Body of pancreas (tissue), 4 donors: ENCODE measurements at regions not wholly inside any gene's neighbourhood (a gene's known extent, or its start where the extent isn't known, plus 50 kb on each side); places are given as distances from the start of the nearest gene placed in this dataset.

Source experiments
- ATAC-seq: fragments of 150-250 bp; one replicate; pipeline ENCODE4 v1.9.1; 2016
- DNase-seq, 4 donors: peaks; one replicate each; pipeline ENCODE4 v3.0.0-alpha.2; 2019
- H3K27ac ChIP-seq, 4 donors: fragments of 200-600 bp; sonication (generic); 1 replicate in 3 of 4; 2 replicates in 1 of 4; pipeline versions ENCODE4 v1.5.1 to v1.6.1; 2016 to 2019; ENCODE audit warnings: mild to moderate bottlenecking in 1 of 4, mixed read lengths in 1 of 4, moderate library complexity in 1 of 4
- H3K27me3 ChIP-seq, 2 donors: fragments of 200-600 bp; sonication (generic); one replicate each; pipeline ENCODE4 v1.6.0; 2016; ENCODE audit warnings: mild to moderate bottlenecking in 1 of 2
- H3K36me3 ChIP-seq, 2 donors: fragments of 200-600 bp; sonication (generic); replicated peaks in 1 of 2; 2 replicates each; pipeline ENCODE4 v1.5.1; 2016; ENCODE audit warnings: low read depth in 2 of 2; ENCODE audit not compliant: insufficient read depth in 1 of 2
- H3K4me1 ChIP-seq: fragments of 200-600 bp; sonication (generic); one replicate; pipeline ENCODE4 v1.6.0; 2016
- H3K4me3 ChIP-seq, 2 donors: fragments of 200-600 bp; sonication (generic); 1 replicate in 1 of 2; 2 replicates in 1 of 2; pipeline ENCODE4 v1.5.1; 2016 to 2019
- H3K9me3 ChIP-seq, 3 donors: fragments of 200-600 bp; sonication (generic); 1 replicate in 2 of 3; 2 replicates in 1 of 3; pipeline ENCODE4 v1.5.1; 2016
- POLR2A ChIP-seq, 3 donors: fragments of 450-650 bp; IDR thresholded peaks; one replicate each; pipeline ENCODE4 v1.6.1; 2016; ENCODE audit warnings: antibody characterized with exemption in 3 of 3, mild to moderate bottlenecking in 2 of 3
- WGBS, 2 donors: methylation state at CpG; one replicate each; pipeline ENCODE4 v1.1.5; 2017; 5-methylcytosine and 5-hydroxymethylcytosine counted together
- intact Hi-C: fragments of 100-400 bp; cut with DNase I; formaldehyde crosslinking; loops from one replicate; pipeline ENCODE4 v1.15.1; 2023
- TF ChIP-seq, protein P1 (sequence below), 7 experiments: fragments of 450-650 bp in 4 of 7; fragments of 200-600 bp in 3 of 7; sonication (generic) in 3 of 7; IDR thresholded peaks; one replicate each; pipeline ENCODE4 v1.5.1; 2016 to 2019; ENCODE audit warnings: antibody characterized with exemption in 7 of 7

DNA sequence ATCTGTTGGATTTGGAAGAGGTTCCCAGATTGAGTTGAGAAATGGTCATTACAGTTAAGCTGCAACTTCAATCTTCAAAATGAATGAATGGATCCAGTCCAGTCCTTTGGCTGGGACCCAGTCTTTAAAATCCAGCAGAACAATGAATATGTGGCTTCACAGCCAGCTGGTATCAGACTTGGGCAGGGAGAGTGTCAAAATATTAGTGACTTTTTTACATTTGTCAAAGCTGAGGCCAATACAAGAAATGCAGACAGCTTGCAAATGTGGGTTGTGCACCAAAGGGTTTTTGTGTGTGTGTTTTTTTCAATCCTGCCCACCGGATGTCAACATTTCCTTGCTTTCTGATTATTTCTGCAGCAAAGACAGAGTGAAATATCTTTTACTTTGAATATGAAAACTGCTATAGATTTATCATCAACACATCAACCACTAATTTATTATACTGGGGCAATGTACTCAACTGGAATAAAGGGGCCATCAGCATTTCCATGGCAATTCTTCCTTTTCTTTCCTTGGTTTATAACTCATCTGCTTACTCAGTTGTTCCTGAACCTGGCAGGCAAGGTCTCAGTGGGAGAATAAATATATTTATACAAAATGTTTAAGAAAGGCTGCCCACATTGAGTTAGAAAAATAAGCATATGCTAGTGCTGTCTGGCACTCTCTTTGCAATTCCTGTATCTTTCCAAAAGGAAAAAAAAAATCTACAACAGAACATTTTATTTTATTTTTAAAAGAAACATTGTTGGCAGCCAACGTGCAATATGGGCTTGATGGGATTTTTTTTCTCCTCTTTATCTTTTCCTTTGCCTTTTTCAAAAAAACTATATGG lies 491.6 kb upstream of the C1orf87 start:
- ATAC-seq (no peak), DNase-seq (no peak)
- no peak overlapping the region for H3K27ac ChIP-seq
- no peaks in the 10 kb centered on the region for H3K9me3 ChIP-seq
- WGBS, 2 donors, result 13 to 33% methylated on average over 2 of the region's 2 CpGs
- no peaks in the 10 kb centered on the region for H3K27me3 ChIP-seq
- no peak for TF ChIP-seq POLR2A (IDR thresholded peaks at IDR 0.05)
- TF ChIP-seq, protein P1, sequence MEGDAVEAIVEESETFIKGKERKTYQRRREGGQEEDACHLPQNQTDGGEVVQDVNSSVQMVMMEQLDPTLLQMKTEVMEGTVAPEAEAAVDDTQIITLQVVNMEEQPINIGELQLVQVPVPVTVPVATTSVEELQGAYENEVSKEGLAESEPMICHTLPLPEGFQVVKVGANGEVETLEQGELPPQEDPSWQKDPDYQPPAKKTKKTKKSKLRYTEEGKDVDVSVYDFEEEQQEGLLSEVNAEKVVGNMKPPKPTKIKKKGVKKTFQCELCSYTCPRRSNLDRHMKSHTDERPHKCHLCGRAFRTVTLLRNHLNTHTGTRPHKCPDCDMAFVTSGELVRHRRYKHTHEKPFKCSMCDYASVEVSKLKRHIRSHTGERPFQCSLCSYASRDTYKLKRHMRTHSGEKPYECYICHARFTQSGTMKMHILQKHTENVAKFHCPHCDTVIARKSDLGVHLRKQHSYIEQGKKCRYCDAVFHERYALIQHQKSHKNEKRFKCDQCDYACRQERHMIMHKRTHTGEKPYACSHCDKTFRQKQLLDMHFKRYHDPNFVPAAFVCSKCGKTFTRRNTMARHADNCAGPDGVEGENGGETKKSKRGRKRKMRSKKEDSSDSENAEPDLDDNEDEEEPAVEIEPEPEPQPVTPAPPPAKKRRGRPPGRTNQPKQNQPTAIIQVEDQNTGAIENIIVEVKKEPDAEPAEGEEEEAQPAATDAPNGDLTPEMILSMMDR (IDR thresholded peaks at IDR 0.05), result no peak
- H3K4me3 ChIP-seq, result no peak overlapping the region
- no peaks in the 10 kb centered on the region for H3K36me3 ChIP-seq
- no peaks in the 10 kb centered on the region for H3K4me1 ChIP-seq
- intact Hi-C loops, result no loop called here

DNA sequence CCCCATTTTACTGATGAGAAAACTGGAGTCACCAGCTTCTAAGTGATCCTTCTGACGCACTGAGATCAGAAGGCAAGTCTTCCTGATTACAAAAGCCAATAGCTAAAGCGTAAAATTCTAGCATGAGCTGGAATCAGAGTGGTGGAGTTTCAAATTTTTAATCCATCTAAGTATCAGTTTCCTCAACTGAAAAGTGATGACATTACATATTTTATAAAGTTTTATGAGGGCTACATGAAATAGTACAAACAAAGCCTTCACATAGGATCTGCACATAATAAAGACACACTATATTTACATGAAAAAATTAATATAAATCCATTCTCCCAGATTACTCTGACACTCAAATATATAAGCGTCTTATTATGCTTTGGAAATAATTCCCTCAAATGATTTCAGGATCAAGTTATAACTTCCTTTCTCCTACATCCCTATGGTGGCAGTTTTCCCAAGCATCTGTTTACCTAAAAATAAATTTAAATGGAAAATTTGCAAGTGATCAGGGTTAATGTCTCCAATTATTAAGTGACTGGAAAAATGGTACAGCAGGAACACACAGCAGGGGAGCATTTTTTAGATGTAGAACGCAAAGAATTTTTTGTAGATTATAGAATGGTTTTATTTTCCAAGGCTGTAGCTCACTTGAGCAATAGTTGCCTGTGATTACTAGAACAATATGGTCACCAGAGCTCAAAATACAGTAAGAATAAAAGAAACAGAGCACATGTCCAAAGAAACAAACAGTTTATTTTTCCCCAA lies 490.4 kb upstream of the C1orf87 start:
- no peaks in the 10 kb centered on the region for H3K4me1 ChIP-seq
- H3K4me3 ChIP-seq, result no peak overlapping the region
- H3K9me3 ChIP-seq, result no peaks in the 10 kb centered on the region
- no peaks in the 10 kb centered on the region for H3K27me3 ChIP-seq
- H3K36me3 ChIP-seq, result no peaks in the 10 kb centered on the region
- no peak for ATAC-seq
- intact Hi-C loops, result no loop called here
- no peak for DNase-seq
- no peak overlapping the region for H3K27ac ChIP-seq
- 73% methylated on average over 4 of the region's 4 CpGs for WGBS, 2 donors
- no peak for TF ChIP-seq POLR2A (IDR thresholded peaks at IDR 0.05)
- TF ChIP-seq, protein P1 (IDR thresholded peaks at IDR 0.05), result no peak

DNA sequence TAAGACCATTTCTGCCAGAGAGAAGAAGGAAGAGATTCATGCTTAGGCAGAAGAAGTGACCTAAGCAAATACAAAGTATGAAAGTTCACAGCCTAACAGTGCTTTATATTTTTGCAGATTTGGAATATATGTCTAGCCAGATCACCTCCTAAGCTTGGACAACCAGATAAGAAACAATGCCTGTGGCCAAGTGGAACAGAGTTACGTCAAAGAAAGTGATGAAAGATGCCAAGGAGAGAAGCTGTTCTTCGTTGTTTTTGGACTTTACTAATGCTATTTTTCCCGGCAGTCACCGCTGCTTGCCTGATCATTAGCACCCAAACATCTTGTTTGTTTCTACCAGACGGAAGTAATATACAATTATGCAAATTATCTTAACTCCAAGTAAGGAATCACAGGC lies 489.2 kb upstream of the C1orf87 start:
- no peak overlapping the region for H3K27ac ChIP-seq
- 61 to 65% methylated on average over 5 of the region's 5 CpGs for WGBS, 2 donors
- H3K9me3 ChIP-seq, result no peaks in the 10 kb centered on the region
- intact Hi-C loops, result no loop called here
- no peaks in the 10 kb centered on the region for H3K27me3 ChIP-seq
- H3K4me3 ChIP-seq, result no peak overlapping the region
- no peaks in the 10 kb centered on the region for H3K4me1 ChIP-seq
- DNase-seq (no peak), ATAC-seq (no peak)
- TF ChIP-seq POLR2A (IDR thresholded peaks at IDR 0.05), result no peak
- TF ChIP-seq, protein P1 (IDR thresholded peaks at IDR 0.05), result no peak
- no peaks in the 10 kb centered on the region for H3K36me3 ChIP-seq

DNA sequence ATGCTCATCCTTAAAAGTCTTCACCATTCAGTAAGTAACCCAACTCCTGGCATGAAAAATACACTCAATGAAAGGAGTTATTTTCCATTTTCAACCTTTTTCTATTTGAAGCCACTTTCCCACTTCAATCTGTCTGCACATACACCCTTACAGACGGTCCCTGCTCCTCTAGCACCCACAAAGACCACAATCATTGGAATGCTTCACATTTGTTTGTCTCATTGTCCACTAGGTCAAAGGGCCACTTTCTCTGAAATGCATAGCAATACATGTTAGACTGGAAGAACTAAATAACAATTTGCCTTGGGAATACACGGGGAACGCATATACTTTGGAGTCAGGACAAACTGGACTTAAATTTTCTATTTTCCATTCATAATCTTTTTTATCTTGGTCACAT lies 487.1 kb upstream of the C1orf87 start:
- DNase-seq (no peak), ATAC-seq (no peak)
- Histone ChIP-seq H3K4me1 (no peaks in the 10 kb centered on the region), H3K36me3 (no peaks in the 10 kb centered on the region), H3K4me3 (no peak overlapping the region), H3K27ac (no peak overlapping the region), H3K9me3 (no peaks in the 10 kb centered on the region), H3K27me3 (no peaks in the 10 kb centered on the region)
- 80 to 86% methylated on average over 3 of the region's 3 CpGs for WGBS, 2 donors
- TF ChIP-seq, protein P1 (IDR thresholded peaks at IDR 0.05), result no peak
- no peak for TF ChIP-seq POLR2A (IDR thresholded peaks at IDR 0.05)
- intact Hi-C loops, result no loop called here
